22Rv1 (cell line): ENCODE measurements at regions not wholly inside any gene's neighbourhood (a gene's known extent, or its start where the extent isn't known, plus 50 kb on each side); places are given as distances from the start of the nearest gene placed in this dataset.

ENCODE experiments used
- H3K27ac ChIP-seq: fragments of 450-650 bp; 2 replicates; pipeline ENCODE4 v1.5.1; 2017
- ZFX ChIP-seq: fragments of 450-650 bp; IDR thresholded peaks from 2 replicates; pipeline ENCODE4 v1.6.1; 2017; ENCODE audit warnings: antibody characterized with exemption, borderline replicate concordance
- TF ChIP-seq, protein P1 (sequence below): fragments of 450-650 bp; IDR thresholded peaks from 2 replicates; pipeline ENCODE4 v1.5.1; 2017; ENCODE audit warnings: mild to moderate bottlenecking

GRCh38 chr11:104830508-104830907 is 67.8 kb downstream of the CASP12 start:
- H3K27ac ChIP-seq, result no peak overlapping the region

DNA sequence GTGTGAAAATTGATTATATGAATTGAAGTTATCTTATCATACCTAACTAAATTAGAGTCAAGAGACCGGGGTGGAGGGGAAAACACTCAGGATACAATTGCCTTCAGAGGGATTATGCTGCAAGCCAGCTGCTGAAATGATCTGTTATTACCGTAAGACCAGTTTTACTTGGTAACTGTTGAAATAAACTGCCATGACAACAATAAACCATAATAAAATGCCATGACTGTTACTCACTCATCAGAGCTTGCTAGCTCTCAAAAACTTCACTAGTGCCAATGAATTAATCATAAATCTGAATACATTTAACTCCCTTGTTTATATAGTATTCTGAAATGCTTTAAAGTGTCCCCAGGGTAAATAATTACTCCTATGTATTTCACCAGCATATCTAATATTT is 68.2 kb downstream of the CASP12 start:
- H3K27ac ChIP-seq, result no peak overlapping the region
- TF ChIP-seq ZFX, result no peak
- TF ChIP-seq, protein P1, sequence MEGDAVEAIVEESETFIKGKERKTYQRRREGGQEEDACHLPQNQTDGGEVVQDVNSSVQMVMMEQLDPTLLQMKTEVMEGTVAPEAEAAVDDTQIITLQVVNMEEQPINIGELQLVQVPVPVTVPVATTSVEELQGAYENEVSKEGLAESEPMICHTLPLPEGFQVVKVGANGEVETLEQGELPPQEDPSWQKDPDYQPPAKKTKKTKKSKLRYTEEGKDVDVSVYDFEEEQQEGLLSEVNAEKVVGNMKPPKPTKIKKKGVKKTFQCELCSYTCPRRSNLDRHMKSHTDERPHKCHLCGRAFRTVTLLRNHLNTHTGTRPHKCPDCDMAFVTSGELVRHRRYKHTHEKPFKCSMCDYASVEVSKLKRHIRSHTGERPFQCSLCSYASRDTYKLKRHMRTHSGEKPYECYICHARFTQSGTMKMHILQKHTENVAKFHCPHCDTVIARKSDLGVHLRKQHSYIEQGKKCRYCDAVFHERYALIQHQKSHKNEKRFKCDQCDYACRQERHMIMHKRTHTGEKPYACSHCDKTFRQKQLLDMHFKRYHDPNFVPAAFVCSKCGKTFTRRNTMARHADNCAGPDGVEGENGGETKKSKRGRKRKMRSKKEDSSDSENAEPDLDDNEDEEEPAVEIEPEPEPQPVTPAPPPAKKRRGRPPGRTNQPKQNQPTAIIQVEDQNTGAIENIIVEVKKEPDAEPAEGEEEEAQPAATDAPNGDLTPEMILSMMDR, result no peak

More at GRCh38 chr11:104830508-104830907, 67.8 kb downstream of the CASP12 start:
- TF ChIP-seq, protein P1, result no peak
- no peak for TF ChIP-seq ZFX

- no peak overlapping the region for H3K27ac ChIP-seq
- no peak for TF ChIP-seq ZFX
- TF ChIP-seq, protein P1, result no peak
Observed at GRCh38 chr11:104826772-104827171, 71.5 kb downstream of the CASP12 start.

GRCh38 chr11:104823657-104824056 is 74.6 kb downstream of the CASP12 start:
- TF ChIP-seq, protein P1, result no peak
- TF ChIP-seq ZFX, result no peak
- H3K27ac ChIP-seq, result no peak overlapping the region

DNA sequence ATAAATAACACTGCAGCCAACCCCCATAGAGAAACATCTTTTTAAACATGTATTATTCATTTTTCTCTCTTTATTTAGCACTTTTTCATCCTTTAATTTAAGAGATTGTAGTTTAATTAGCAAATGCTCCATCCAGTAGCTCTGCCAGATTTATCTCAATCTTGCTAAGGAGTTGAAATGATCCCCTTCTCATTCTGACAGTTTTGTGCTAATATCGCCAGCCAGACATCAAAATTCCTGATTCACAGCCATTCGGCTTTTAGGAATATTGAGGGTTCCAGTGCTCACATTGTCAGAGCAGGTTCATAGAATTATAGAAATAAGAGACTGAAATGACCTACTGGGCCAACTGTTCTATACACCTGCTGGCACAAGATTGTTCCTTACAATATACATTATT is 77.8 kb downstream of the CASP12 start:
- no peak for TF ChIP-seq ZFX
- TF ChIP-seq, protein P1, result no peak
- H3K27ac ChIP-seq, result no peak overlapping the region

DNA sequence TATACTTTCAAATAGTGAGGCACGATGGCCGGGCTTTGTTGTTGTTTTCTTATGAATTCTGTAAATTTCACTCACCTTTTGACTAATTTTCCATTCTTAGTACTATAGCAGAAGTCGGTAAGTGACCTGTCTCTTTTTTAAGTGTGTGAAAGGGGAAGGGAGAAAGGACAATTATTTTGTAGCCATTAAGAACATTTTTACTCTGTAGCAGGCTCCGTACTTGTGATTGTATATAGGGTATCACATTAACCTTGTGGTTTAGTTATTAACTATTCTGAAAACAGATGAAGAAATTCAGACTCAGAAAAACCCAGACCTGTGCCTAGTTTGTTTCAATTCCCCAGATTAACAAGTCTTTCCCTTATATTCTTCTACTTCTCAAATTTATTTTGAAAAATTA is 78.7 kb downstream of the CASP12 start:
- H3K27ac ChIP-seq, result no peak overlapping the region
- TF ChIP-seq, protein P1, result no peak
- no peak for TF ChIP-seq ZFX

- TF ChIP-seq, protein P1, result no peak
- no peak for TF ChIP-seq ZFX
- no peak overlapping the region for H3K27ac ChIP-seq
Observed at GRCh38 chr11:104819107-104819506, 79.2 kb downstream of the CASP12 start.
